Nucleus accumbens (tissue), 56 donors: ENCODE measurements at regions not wholly inside any gene's neighbourhood (a gene's known extent, or its start where the extent isn't known, plus 50 kb on each side); places are given as distances from the start of the nearest gene placed in this dataset.

Experiments
- DNase-seq, 56 donors: peaks; one replicate each; lab custom pipeline; 2025; lab: John Stamatoyannopoulos, UW

- peak in 40 of 56 donors; percentile 3 to 69 (median 32) for DNase-seq
Measured at GRCh38 chr6:105992315-105992961, 93.7 kb upstream of the PRDM1 start.

GRCh38 chr6:105991561-105992314, 94.4 kb upstream of the PRDM1 start:
- peak in 1 of 56 donors; percentile 25 for DNase-seq

GRCh38 chr6:105990151-105990550, 96.0 kb upstream of the PRDM1 start:
- no peak for DNase-seq

- DNase-seq, result no peak
Measured at GRCh38 chr6:105988812-105989577, 97.1 kb upstream of the PRDM1 start.

GRCh38 chr6:105988321-105988720, 97.8 kb upstream of the PRDM1 start:
- DNase-seq, result no peak

GRCh38 chr6:105987516-105987915, 98.6 kb upstream of the PRDM1 start:
- DNase-seq, result no peak

- DNase-seq, result no peak
Measured at GRCh38 chr6:105986998-105987397, 99.1 kb upstream of the PRDM1 start.

- peak in 1 of 56 donors; percentile 9 for DNase-seq
Measured at GRCh38 chr6:105985816-105986632, 100.1 kb upstream of the PRDM1 start.

GRCh38 chr6:105985098-105985815, 100.9 kb upstream of the PRDM1 start:
- DNase-seq, result no peak

GRCh38 chr6:105983763-105984162, 102.4 kb upstream of the PRDM1 start:
- no peak for DNase-seq

GRCh38 chr6:105982761-105983540, 103.2 kb upstream of the PRDM1 start:
- no peak for DNase-seq

GRCh38 chr6:105981888-105982358, 104.2 kb upstream of the PRDM1 start:
- DNase-seq, result no peak

- DNase-seq, result peak in 2 of 56 donors; percentile 1 to 19
Measured at GRCh38 chr6:105981002-105981887, 104.9 kb upstream of the PRDM1 start.

GRCh38 chr6:105978974-105979373, 107.2 kb upstream of the PRDM1 start:
- DNase-seq, result no peak

- no peak for DNase-seq
Measured at GRCh38 chr6:105977934-105978504, 108.1 kb upstream of the PRDM1 start.

GRCh38 chr6:105974986-105975385, 111.2 kb upstream of the PRDM1 start:
- DNase-seq, result no peak

- DNase-seq, result no peak
Measured at GRCh38 chr6:105972440-105972839, 113.7 kb upstream of the PRDM1 start.
